Right atrium auricular region (tissue), 2 donors: ENCODE measurements at regions not wholly inside any gene's neighbourhood (a gene's known extent, or its start where the extent isn't known, plus 50 kb on each side); places are given as distances from the start of the nearest gene placed in this dataset.

Experiments
- DNase-seq: peaks from one replicate; pipeline ENCODE4 v3.0.0-alpha.2; 2019; ENCODE audit warnings: low spot score
- H3K27ac ChIP-seq, 2 donors: fragments of 200-600 bp; sonication (generic); 1 replicate in 1 of 2; 2 replicates in 1 of 2; pipeline ENCODE4 v1.5.1; 2016 to 2019
- H3K27me3 ChIP-seq, 2 donors: fragments of 200-600 bp; sonication (generic); one replicate each; pipeline versions ENCODE4 v1.5.1 to v1.6.0; 2017 to 2019
- H3K36me3 ChIP-seq: fragments of 200-600 bp; sonication (generic); one replicate; pipeline ENCODE4 v1.5.1; 2016
- H3K4me1 ChIP-seq, 2 donors: fragments of 200-600 bp; sonication (generic); one replicate each; pipeline versions ENCODE4 v1.5.1 to v1.6.0; 2017 to 2019
- H3K4me3 ChIP-seq, 2 donors: fragments of 200-600 bp; sonication (generic); 1 replicate in 1 of 2; 2 replicates in 1 of 2; pipeline ENCODE4 v1.5.1; 2017 to 2019; ENCODE audit warnings: mild to moderate bottlenecking in 1 of 2, moderate library complexity in 1 of 2
- H3K9me3 ChIP-seq, 2 donors: fragments of 200-600 bp; sonication (generic); one replicate each; pipeline ENCODE4 v1.5.1; 2019
- TF ChIP-seq, protein P1 (sequence below), 2 donors: fragments of 200-600 bp; sonication (generic); IDR thresholded peaks; one replicate each; pipeline ENCODE4 v1.5.1; 2019; ENCODE audit warnings: antibody characterized with exemption in 2 of 2

DNA sequence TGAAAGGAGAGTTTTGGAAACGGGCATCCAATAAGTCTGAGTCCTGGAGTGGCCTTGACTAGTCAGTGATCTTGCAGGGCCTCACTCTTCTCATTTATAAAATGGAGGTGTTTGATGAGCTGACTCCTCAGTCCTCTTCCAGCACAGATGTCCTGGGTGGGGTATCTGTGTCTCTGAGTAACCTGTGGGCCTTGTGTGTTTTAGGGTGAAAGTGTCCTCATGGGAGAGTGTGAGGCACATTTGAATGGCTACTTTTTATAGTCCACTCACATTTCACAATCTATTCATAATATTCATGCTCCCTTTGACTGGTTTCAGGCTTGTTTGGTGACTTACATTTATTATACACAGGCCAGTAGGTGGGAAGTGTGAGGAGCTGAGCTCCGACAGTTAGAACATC, 106.4 kb upstream of the CELF4 start:
- H3K27me3 ChIP-seq: no peaks in the 10 kb centered on the region
- TF ChIP-seq, protein P1, sequence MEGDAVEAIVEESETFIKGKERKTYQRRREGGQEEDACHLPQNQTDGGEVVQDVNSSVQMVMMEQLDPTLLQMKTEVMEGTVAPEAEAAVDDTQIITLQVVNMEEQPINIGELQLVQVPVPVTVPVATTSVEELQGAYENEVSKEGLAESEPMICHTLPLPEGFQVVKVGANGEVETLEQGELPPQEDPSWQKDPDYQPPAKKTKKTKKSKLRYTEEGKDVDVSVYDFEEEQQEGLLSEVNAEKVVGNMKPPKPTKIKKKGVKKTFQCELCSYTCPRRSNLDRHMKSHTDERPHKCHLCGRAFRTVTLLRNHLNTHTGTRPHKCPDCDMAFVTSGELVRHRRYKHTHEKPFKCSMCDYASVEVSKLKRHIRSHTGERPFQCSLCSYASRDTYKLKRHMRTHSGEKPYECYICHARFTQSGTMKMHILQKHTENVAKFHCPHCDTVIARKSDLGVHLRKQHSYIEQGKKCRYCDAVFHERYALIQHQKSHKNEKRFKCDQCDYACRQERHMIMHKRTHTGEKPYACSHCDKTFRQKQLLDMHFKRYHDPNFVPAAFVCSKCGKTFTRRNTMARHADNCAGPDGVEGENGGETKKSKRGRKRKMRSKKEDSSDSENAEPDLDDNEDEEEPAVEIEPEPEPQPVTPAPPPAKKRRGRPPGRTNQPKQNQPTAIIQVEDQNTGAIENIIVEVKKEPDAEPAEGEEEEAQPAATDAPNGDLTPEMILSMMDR (IDR thresholded peaks at IDR 0.05): no peak
- no peak overlapping the region for H3K4me3 ChIP-seq
- DNase-seq: no peak
- H3K4me1 ChIP-seq: no peaks in the 10 kb centered on the region
- no peak overlapping the region for H3K27ac ChIP-seq
- no peaks in the 10 kb centered on the region for H3K9me3 ChIP-seq
- H3K36me3 ChIP-seq: no peaks in the 10 kb centered on the region

- no peak for DNase-seq
- H3K27ac ChIP-seq: no peak overlapping the region
- H3K4me1 ChIP-seq: no peaks in the 10 kb centered on the region
- H3K36me3 ChIP-seq: no peaks in the 10 kb centered on the region
- TF ChIP-seq, protein P1 (IDR thresholded peaks at IDR 0.05): no peak
- no peak overlapping the region for H3K4me3 ChIP-seq
- no peaks in the 10 kb centered on the region for H3K27me3 ChIP-seq
- no peaks in the 10 kb centered on the region for H3K9me3 ChIP-seq
Observed at GRCh38 chr18:37671530-37671929, 105.9 kb upstream of the CELF4 start.

DNA sequence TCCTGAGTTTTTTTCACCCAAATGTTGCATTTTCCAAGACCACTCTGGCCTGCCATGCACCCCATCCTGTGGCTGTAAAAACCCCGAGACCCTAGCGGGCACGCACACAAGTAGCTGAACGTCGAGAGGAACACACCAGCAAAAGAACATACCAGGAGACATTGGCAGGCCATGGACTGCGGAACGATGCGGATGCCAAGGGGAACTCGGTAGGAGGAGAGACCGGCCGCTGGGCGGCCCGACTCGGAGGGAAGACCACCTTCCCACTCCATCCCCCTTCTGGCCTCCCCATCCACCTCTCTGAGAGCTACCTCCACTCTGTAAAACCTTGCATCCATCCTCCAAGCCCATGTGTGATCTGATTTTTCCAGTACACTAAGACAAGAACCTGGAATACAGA, 105.5 kb upstream of the CELF4 start:
- Histone ChIP-seq H3K27me3 (no peaks in the 10 kb centered on the region), H3K9me3 (no peaks in the 10 kb centered on the region), H3K27ac (no peak overlapping the region), H3K36me3 (no peaks in the 10 kb centered on the region), H3K4me3 (no peak overlapping the region), H3K4me1 (no peaks in the 10 kb centered on the region)
- TF ChIP-seq, protein P1 (IDR thresholded peaks at IDR 0.05): no peak
- DNase-seq: no peak

GRCh38 chr18:37669991-37670534, 104.5 kb upstream of the CELF4 start:
- H3K27ac ChIP-seq: no peak overlapping the region
- no peaks in the 10 kb centered on the region for H3K9me3 ChIP-seq
- H3K27me3 ChIP-seq: no peaks in the 10 kb centered on the region
- H3K4me3 ChIP-seq: no peak overlapping the region
- no peak for DNase-seq
- TF ChIP-seq, protein P1 (IDR thresholded peaks at IDR 0.05): no peak
- H3K36me3 ChIP-seq: no peaks in the 10 kb centered on the region
- H3K4me1 ChIP-seq: no peaks in the 10 kb centered on the region

DNA sequence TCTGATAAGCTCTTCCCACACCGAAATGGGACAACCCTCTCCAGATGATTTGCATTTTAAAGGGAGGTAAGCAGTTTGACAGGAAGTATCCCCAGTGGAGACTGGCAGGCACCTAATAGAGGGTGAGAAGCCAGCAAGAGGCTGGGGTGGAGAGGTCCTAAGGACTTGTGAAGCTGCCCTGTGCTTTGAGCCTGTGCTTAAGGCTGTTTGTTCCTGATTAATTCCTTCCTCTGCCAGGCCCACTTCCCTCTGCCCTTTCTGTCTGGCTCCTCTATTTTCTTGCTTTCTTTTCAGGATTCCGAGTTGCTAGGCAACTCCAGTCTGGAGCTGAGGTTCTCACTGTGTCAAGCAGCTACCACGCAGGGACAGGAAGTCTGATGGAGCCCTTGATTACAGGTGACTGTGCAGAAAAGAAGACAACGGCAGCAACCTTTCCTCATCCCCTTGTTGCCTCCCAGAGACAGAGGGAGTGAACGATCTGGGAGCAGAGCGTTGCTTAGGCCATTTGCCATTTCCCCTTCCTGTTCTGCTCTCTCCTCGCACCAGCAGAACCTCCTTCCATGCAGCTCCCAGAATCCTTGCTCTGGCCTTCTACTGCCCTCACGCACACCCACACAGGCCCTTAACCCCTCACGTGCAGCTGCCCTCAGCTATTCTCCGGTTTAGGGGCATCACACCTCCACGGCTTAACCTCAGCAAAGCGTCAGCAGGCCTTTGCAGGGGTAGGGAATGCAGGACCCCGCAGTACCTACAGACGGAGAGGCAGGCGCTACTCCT, 103.6 kb upstream of the CELF4 start:
- TF ChIP-seq, protein P1 (IDR thresholded peaks at IDR 0.05): no peak
- H3K36me3 ChIP-seq: no peaks in the 10 kb centered on the region
- no peaks in the 10 kb centered on the region for H3K9me3 ChIP-seq
- H3K27ac ChIP-seq: no peak overlapping the region
- no peak overlapping the region for H3K4me3 ChIP-seq
- no peak for DNase-seq
- H3K27me3 ChIP-seq: no peaks in the 10 kb centered on the region
- no peaks in the 10 kb centered on the region for H3K4me1 ChIP-seq
